ENCODE measurements at regions not wholly inside any gene's neighbourhood (a gene's known extent, or its start where the extent isn't known, plus 50 kb on each side); places are given as distances from the start of the nearest gene placed in this dataset.

GRCh38 chr6:1502041-1502440, 107.7 kb upstream of the FOXC1 start:
- Histone ChIP-seq H2AK5ac (ENCODE audit: insufficient read length, low read length) (no peak overlapping the region), H3K23ac (ENCODE audit: insufficient read length, low read depth, low read length) (no peak overlapping the region), H3K79me1 (ENCODE audit: insufficient read depth, low read depth, low read length, poor library complexity, severe bottlenecking) (no peaks in the 10 kb centered on the region), H4K5ac (ENCODE audit: insufficient read length, low read depth, low read length) (no peak overlapping the region), H3K4ac (ENCODE audit: low read depth, low read length) (no peak overlapping the region), H4K20me1 (ENCODE audit: control insufficient read depth, insufficient read depth, insufficient read length) (no peaks in the 10 kb centered on the region), H3K27me3 (ENCODE audit: insufficient read depth, low read length) (no peaks in the 10 kb centered on the region), H3K4me1 (ENCODE audit: insufficient read depth, low read length) (no peaks in the 10 kb centered on the region), H3K4me2 (ENCODE audit: insufficient read depth, insufficient read length, low read length) (no peak overlapping the region), H2AFZ (ENCODE audit: low read length) (no peak overlapping the region), H3K23me2 (ENCODE audit: insufficient read length, low read depth, low read length, poor library complexity, severe bottlenecking) (no peaks in the 10 kb centered on the region), H4K91ac (ENCODE audit: insufficient read length, low read depth, low read length) (no peak overlapping the region), H2BK12ac (ENCODE audit: insufficient read length, low read depth, low read length) (no peak overlapping the region), H3K79me2 (ENCODE audit: insufficient read depth, low read length) (no peaks in the 10 kb centered on the region), H3K18ac (ENCODE audit: insufficient read length, low read depth, low read length) (no peak overlapping the region), H3K27ac (ENCODE audit: insufficient read length, low read depth, low read length) (no peak overlapping the region), H3K14ac (ENCODE audit: insufficient read depth, low read length) (no peak overlapping the region), H3K9me3 (ENCODE audit: control insufficient read depth, low read depth, low read length) (no peaks in the 10 kb centered on the region), H2BK5ac (ENCODE audit: insufficient read length, low read length) (no peak overlapping the region), H2BK120ac (ENCODE audit: low read depth, low read length, poor library complexity, severe bottlenecking) (no peak overlapping the region), H4K8ac (replicated peaks; ENCODE audit: insufficient read length, low read depth, low read length) (no peak overlapping the region), H3K56ac (ENCODE audit: insufficient read length, low read depth, low read length) (no peak overlapping the region), H2BK20ac (ENCODE audit: low read depth, low read length, poor library complexity, severe bottlenecking) (no peak overlapping the region), H3T11ph (ENCODE audit: low read length) (no peak overlapping the region), H3K9ac (ENCODE audit: extremely low read depth, insufficient read length, low read length) (no peak overlapping the region), H2BK15ac (ENCODE audit: low read depth, low read length) (no peak overlapping the region)
- DNase-seq: no peak
- no peak for TF ChIP-seq CTCF (conservative IDR thresholded peaks at IDR 0.05)
- H3K4me3 Mint-ChIP-seq: no peak overlapping the region
- peaks cover 15 to 16% of the 10 kb centered on the region in 2 experiments for H3K4me1 Mint-ChIP-seq
- no peak overlapping the region for H3K27ac Mint-ChIP-seq
- no CpG with 5 or more reads among the region's 7 CpGs for WGBS (ENCODE audit: extremely low coverage, insufficient read length, low lambda C conversion rate)
- H3K27me3 Mint-ChIP-seq (ENCODE audit: low read depth): peaks cover 2% of the 10 kb centered on the region
- H3K36me3 Mint-ChIP-seq (ENCODE audit: insufficient read depth in 1 of 3, low read depth in 3 of 3): no peaks in the 10 kb centered on the region
- H3K9me3 Mint-ChIP-seq: no peaks in the 10 kb centered on the region

All from H9 (cell line).